Common myeloid progenitor, CD34-positive (primary cell): ENCODE measurements at regions not wholly inside any gene's neighbourhood (a gene's known extent, or its start where the extent isn't known, plus 50 kb on each side); places are given as distances from the start of the nearest gene placed in this dataset.
A peak's percentile ranks its signal among the peaks of the same experiment; 100 is the strongest.

Source experiments
- CTCF ChIA-PET: fragments of 350-600 bp; sonication (Branson Sonifier 250); formaldehyde crosslinking; loops from one replicate; lab custom pipeline; 2021; ENCODE audit warnings: antibody characterized with exemption; lab: Charles Lee
- POLR2A ChIA-PET: fragments of 350-600 bp; sonication (Branson Sonifier 250); formaldehyde crosslinking; loops from one replicate; lab custom pipeline; 2021; ENCODE audit warnings: antibody characterized with exemption; lab: Charles Lee
- DNase-seq, 3 donors: peaks; one replicate each; pipeline versions ENCODE4 v3.0.0 to v3.0.0-alpha.2; 2013
- H3K27ac ChIP-seq, 2 experiments: 1 replicate in 1 of 2; 2 replicates in 1 of 2; pipeline ENCODE4 v1.7.0; 2013; ENCODE audit warnings: inconsistent platforms in 2 of 2, low read length in 2 of 2, mild to moderate bottlenecking in 2 of 2, low read depth in 1 of 2, moderate library complexity in 1 of 2; ENCODE audit not compliant: severe bottlenecking in 2 of 2, insufficient read depth in 1 of 2, poor library complexity in 1 of 2
- H3K27me3 ChIP-seq, 5 experiments: replicated peaks in 2 of 5; 1 replicate in 3 of 5; 2 replicates in 2 of 5; pipeline versions ENCODE4 v1.6.1 to v1.7.0; 2013; ENCODE audit warnings: low read length in 4 of 5, mild to moderate bottlenecking in 2 of 5, moderate library complexity in 2 of 5, inconsistent platforms in 1 of 5; ENCODE audit not compliant: insufficient read depth in 5 of 5, control insufficient read depth in 4 of 5
- H3K36me3 ChIP-seq, 4 experiments: 1 replicate in 2 of 4; 2 replicates in 2 of 4; pipeline versions ENCODE4 v1.6.1 to v1.7.0; 2013; ENCODE audit warnings: low read length in 3 of 4, control low read depth in 1 of 4, mild to moderate bottlenecking in 1 of 4; ENCODE audit not compliant: control insufficient read depth in 4 of 4, insufficient read depth in 4 of 4
- H3K4me1 ChIP-seq, 4 experiments: 1 replicate in 3 of 4; 2 replicates in 1 of 4; pipeline versions ENCODE4 v1.6.1 to v1.7.1; 2013; ENCODE audit warnings: low read length in 3 of 4, mild to moderate bottlenecking in 3 of 4, control low read depth in 1 of 4, inconsistent platforms in 1 of 4, moderate library complexity in 1 of 4; ENCODE audit not compliant: control insufficient read depth in 4 of 4, insufficient read depth in 4 of 4; ENCODE audit errors: control extremely low read depth in 1 of 4
- H3K4me3 ChIP-seq, 7 experiments: 1 replicate in 4 of 7; 2 replicates in 3 of 7; pipeline versions ENCODE4 v1.5.1 to v1.7.0; 2013; ENCODE audit warnings: mild to moderate bottlenecking in 7 of 7, low read length in 6 of 7, moderate library complexity in 6 of 7, inconsistent platforms in 2 of 7, low read depth in 2 of 7, control low read depth in 1 of 7; ENCODE audit not compliant: insufficient read depth in 4 of 7, control insufficient read depth in 1 of 7; ENCODE audit errors: extremely low read depth in 1 of 7
- H3K9me3 ChIP-seq, 5 experiments: 1 replicate in 4 of 5; 2 replicates in 1 of 5; pipeline versions ENCODE4 v1.6.1 to v1.7.1; 2013; ENCODE audit warnings: low read length in 4 of 5, mild to moderate bottlenecking in 2 of 5, inconsistent platforms in 1 of 5, low read depth in 1 of 5, moderate library complexity in 1 of 5; ENCODE audit not compliant: control insufficient read depth in 4 of 5, insufficient read depth in 2 of 5; ENCODE audit errors: control extremely low read depth in 1 of 5
- WGBS: methylation state at CpG from one replicate; pipeline ENCODE4 v1.1.5; 2013; ENCODE audit not compliant: insufficient coverage; 5-methylcytosine and 5-hydroxymethylcytosine counted together

- 79% methylated on average over 3 of the region's 6 CpGs for WGBS
- peaks cover 0 to 54% (median 4%) of the 10 kb centered on the region in 5 experiments for H3K27me3 ChIP-seq
- POLR2A ChIA-PET = no interaction called here
- no peaks in the 10 kb centered on the region for H3K4me1 ChIP-seq
- CTCF ChIA-PET = no interaction called here
- H3K4me3 ChIP-seq = no peak overlapping the region
- H3K9me3 ChIP-seq = no peaks in the 10 kb centered on the region
- H3K27ac ChIP-seq = no peak overlapping the region
- no peaks in the 10 kb centered on the region for H3K36me3 ChIP-seq
- DNase-seq = no peak
Observed at GRCh38 chr1:37294529-37294928, 179.9 kb upstream of the ZC3H12A start.

GRCh38 chr1:37298769-37299168, 175.6 kb upstream of the ZC3H12A start:
- 70% methylated on average over 6 of the region's 6 CpGs for WGBS
- Histone ChIP-seq H3K27me3 (peaks cover 0 to 37% (median 5%) of the 10 kb centered on the region in 5 experiments), H3K27ac (no peak overlapping the region), H3K4me3 (no peak overlapping the region), H3K4me1 (no peaks in the 10 kb centered on the region), H3K9me3 (no peaks in the 10 kb centered on the region), H3K36me3 (no peaks in the 10 kb centered on the region)
- DNase-seq = no peak
- POLR2A ChIA-PET = no interaction called here
- CTCF ChIA-PET = no interaction called here

- Histone ChIP-seq H3K4me1 (no peaks in the 10 kb centered on the region), H3K4me3 (no peak overlapping the region), H3K27me3 (peaks cover 0 to 36% (median 5%) of the 10 kb centered on the region in 5 experiments), H3K36me3 (no peaks in the 10 kb centered on the region), H3K9me3 (no peaks in the 10 kb centered on the region), H3K27ac (no peak overlapping the region)
- WGBS = 100% methylated on average over 4 of the region's 5 CpGs
- ChIA-PET POLR2A (no interaction called here), CTCF (no interaction called here)
- no peak for DNase-seq
Observed at GRCh38 chr1:37299216-37299615, 175.2 kb upstream of the ZC3H12A start.

DNA sequence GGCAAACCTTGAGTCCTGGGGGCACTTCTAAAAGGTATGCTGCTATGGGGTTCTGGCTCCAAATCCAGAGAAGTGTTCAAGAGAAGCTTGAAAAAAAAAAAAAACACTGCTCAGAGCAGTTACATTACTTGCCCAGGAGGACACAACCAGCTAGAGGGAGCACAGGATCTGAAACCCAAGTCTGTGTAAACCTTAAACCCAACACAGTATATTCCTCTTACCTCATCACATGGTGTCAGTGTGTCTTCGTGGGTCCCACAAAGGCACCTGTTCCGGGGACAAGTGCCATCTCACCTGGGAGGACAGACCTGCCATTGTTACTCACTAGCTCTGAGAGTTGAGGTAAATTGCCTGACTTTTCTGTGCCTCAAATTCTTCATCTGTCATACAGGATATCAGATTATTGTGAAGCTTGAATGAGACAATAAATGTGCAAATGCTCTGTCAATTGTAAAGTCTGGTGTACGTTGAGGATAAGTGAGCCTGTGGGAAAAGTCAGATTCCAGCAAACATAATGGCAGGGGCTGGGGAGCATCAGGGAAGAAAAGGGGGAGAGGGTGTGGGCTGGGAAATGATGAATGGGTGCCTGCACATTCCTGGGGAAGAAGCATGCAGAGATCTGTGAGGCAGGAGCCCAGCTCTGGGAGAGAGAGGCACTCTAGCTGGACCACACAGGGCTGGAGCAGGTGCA, 170.4 kb upstream of the ZC3H12A start:
- H3K27me3 ChIP-seq = peaks cover 0 to 9% (median 6%) of the 10 kb centered on the region in 5 experiments
- no peaks in the 10 kb centered on the region for H3K9me3 ChIP-seq
- peaks cover 0 to 7% (median under 1%) of the 10 kb centered on the region in 4 experiments for H3K4me1 ChIP-seq
- ChIA-PET CTCF (interaction anchor here (0.6 kb wide), 1 partner anchor 153 kb away, joined by 3 read pairs; no protein-coding TSS in a partner anchor), POLR2A (interaction anchor here (0.5 kb wide), 1 partner anchor 84 kb away, joined by 3 read pairs; no protein-coding TSS in a partner anchor)
- no peaks in the 10 kb centered on the region for H3K36me3 ChIP-seq
- DNase-seq = no peak
- H3K27ac ChIP-seq = no peak overlapping the region
- no peak overlapping the region for H3K4me3 ChIP-seq
- WGBS = 89% methylated on average over 3 of the region's 3 CpGs

- WGBS = 100% methylated on average over 1 of the region's 1 CpG
- Histone ChIP-seq H3K4me1 (peaks cover 0 to 7% (median under 1%) of the 10 kb centered on the region in 4 experiments), H3K27me3 (peaks cover 0 to 9% (median 5%) of the 10 kb centered on the region in 5 experiments), H3K36me3 (no peaks in the 10 kb centered on the region), H3K9me3 (no peaks in the 10 kb centered on the region), H3K27ac (no peak overlapping the region), H3K4me3 (no peak overlapping the region)
- CTCF ChIA-PET = no interaction called here
- no peak for DNase-seq
- POLR2A ChIA-PET = no interaction called here
Observed at GRCh38 chr1:37305108-37305507, 169.3 kb upstream of the ZC3H12A start.

DNA sequence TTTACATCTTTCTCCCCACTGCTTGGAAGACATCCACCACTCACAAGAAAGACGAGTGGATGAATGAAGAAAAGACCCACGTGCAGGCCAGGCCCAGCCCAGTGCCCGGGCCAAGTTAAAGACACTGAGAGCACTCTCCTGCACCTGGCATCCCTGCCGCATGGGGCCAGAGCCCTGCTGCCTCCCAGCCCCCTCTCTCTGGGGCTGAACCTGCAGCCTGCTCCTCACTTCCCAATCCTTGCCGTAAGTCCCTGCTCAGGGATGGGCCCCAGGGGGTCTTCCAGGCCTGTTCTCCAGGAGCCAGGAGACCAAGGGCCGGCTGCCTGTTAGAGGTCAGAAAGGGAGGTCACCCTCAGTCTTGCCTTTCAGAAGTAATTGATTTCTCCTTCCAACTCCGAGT, 168.5 kb upstream of the ZC3H12A start:
- no peak overlapping the region for H3K27ac ChIP-seq
- H3K27me3 ChIP-seq = peaks cover 0 to 7% (median 5%) of the 10 kb centered on the region in 5 experiments
- H3K4me3 ChIP-seq = no peak overlapping the region
- ChIA-PET CTCF (no interaction called here), POLR2A (interaction anchor here (0.6 kb wide), 1 partner anchor 523 kb away, joined by 3 read pairs; no protein-coding TSS in a partner anchor)
- peaks cover 0 to 7% (median under 1%) of the 10 kb centered on the region in 4 experiments for H3K4me1 ChIP-seq
- DNase-seq = no peak
- no peaks in the 10 kb centered on the region for H3K9me3 ChIP-seq
- no peaks in the 10 kb centered on the region for H3K36me3 ChIP-seq
- WGBS = 68% methylated on average over 4 of the region's 7 CpGs

GRCh38 chr1:37306461-37306860, 167.9 kb upstream of the ZC3H12A start:
- H3K4me1 ChIP-seq = peaks cover 0 to 7% (median under 1%) of the 10 kb centered on the region in 4 experiments
- POLR2A ChIA-PET = interaction anchor here (0.6 kb wide), 1 partner anchor 522 kb away, joined by 3 read pairs; no protein-coding TSS in a partner anchor
- no peak overlapping the region for H3K4me3 ChIP-seq
- H3K27ac ChIP-seq = no peak overlapping the region
- H3K9me3 ChIP-seq = no peaks in the 10 kb centered on the region
- H3K27me3 ChIP-seq = peaks cover 0 to 12% (median 5%) of the 10 kb centered on the region in 5 experiments
- H3K36me3 ChIP-seq = no peaks in the 10 kb centered on the region
- CTCF ChIA-PET = interaction anchor here (1.0 kb wide), 1 partner anchor 573 kb away, joined by 3 read pairs; no protein-coding TSS in a partner anchor
- WGBS = 100% methylated on average over 2 of the region's 4 CpGs
- DNase-seq = peak in 2 of 3 donors; percentile 11 to 25
